ENCODE measurements at regions not wholly inside any gene's neighbourhood (a gene's known extent, or its start where the extent isn't known, plus 50 kb on each side); places are given as distances from the start of the nearest gene placed in this dataset.
A peak's percentile ranks its signal among the peaks of the same experiment; 100 is the strongest.
"Not testable (repeated sequence)": the region's sequence is repeated elsewhere in the genome, so short reads cannot be mapped to it uniquely, and the experiment has no call there.

- no peak overlapping the region for H3K4me3 ChIP-seq (ENCODE audit: low read length)
- peaks cover 0 to 1% of the 10 kb centered on the region in 2 donors for H3K27me3 Mint-ChIP-seq
- DNase-seq, result no peak
- peak overlapping the region in 1 of 8 donors; percentile 18 for H3K27ac Mint-ChIP-seq
- no peak overlapping the region for H3K4me3 Mint-ChIP-seq
- no peaks in the 10 kb centered on the region for H3K36me3 ChIP-seq (ENCODE audit: insufficient read depth, low read length)
- no peaks in the 10 kb centered on the region for H3K36me3 Mint-ChIP-seq
- CTCF ChIA-PET, result no interaction called here
- no peaks in the 10 kb centered on the region for H3K4me1 Mint-ChIP-seq
- no peaks in the 10 kb centered on the region for H3K9me3 ChIP-seq (ENCODE audit: low read length)
- H3K9me3 Mint-ChIP-seq, result peaks cover 0 to 7% (median 0%) of the 10 kb centered on the region in 5 donors
- H3K27me3 ChIP-seq (ENCODE audit: insufficient read depth, low read length, poor library complexity, severe bottlenecking), result no peaks in the 10 kb centered on the region
- POLR2A ChIA-PET, result no interaction called here
- H3K4me1 ChIP-seq (ENCODE audit: insufficient read depth, low read length), result no peaks in the 10 kb centered on the region
- H3K27ac ChIP-seq (ENCODE audit: low read depth, low read length), result no peak overlapping the region
Observed at GRCh38 chr2:133641942-133642725, 73.9 kb upstream of the NCKAP5 start.

- CTCF ChIA-PET, result no interaction called here
- H3K27me3 Mint-ChIP-seq, result peaks cover 0 to 3% of the 10 kb centered on the region in 2 donors
- no peak for DNase-seq
- H3K36me3 ChIP-seq (ENCODE audit: insufficient read depth, low read length), result no peaks in the 10 kb centered on the region
- no peaks in the 10 kb centered on the region for H3K4me1 ChIP-seq (ENCODE audit: insufficient read depth, low read length)
- no peak overlapping the region for H3K4me3 Mint-ChIP-seq
- no peak overlapping the region for H3K27ac Mint-ChIP-seq
- H3K4me3 ChIP-seq (ENCODE audit: low read length), result no peak overlapping the region
- H3K27ac ChIP-seq (ENCODE audit: low read depth, low read length), result no peak overlapping the region
- no peaks in the 10 kb centered on the region for H3K4me1 Mint-ChIP-seq
- H3K9me3 Mint-ChIP-seq, result peaks cover 0 to 8% (median 0%) of the 10 kb centered on the region in 5 donors
- H3K27me3 ChIP-seq (ENCODE audit: insufficient read depth, low read length, poor library complexity, severe bottlenecking), result no peaks in the 10 kb centered on the region
- POLR2A ChIA-PET, result no interaction called here
- H3K36me3 Mint-ChIP-seq, result no peaks in the 10 kb centered on the region
- H3K9me3 ChIP-seq (ENCODE audit: low read length), result no peaks in the 10 kb centered on the region
Observed at GRCh38 chr2:133642791-133643191, 74.5 kb upstream of the NCKAP5 start.

GRCh38 chr2:133643863-133644262 is 75.6 kb upstream of the NCKAP5 start:
- H3K27ac ChIP-seq (ENCODE audit: low read depth, low read length), result no peak overlapping the region
- Mint-ChIP-seq H3K4me1 (no peaks in the 10 kb centered on the region), H3K4me3 (no peak overlapping the region), H3K27ac (no peak overlapping the region), H3K36me3 (no peaks in the 10 kb centered on the region), H3K9me3 (peaks cover 0 to 8% (median 0%) of the 10 kb centered on the region in 5 donors), H3K27me3 (peaks cover 0 to 3% of the 10 kb centered on the region in 2 donors)
- CTCF ChIA-PET, result no interaction called here
- H3K9me3 ChIP-seq (ENCODE audit: low read length), result no peaks in the 10 kb centered on the region
- DNase-seq, result no peak
- no peaks in the 10 kb centered on the region for H3K27me3 ChIP-seq (ENCODE audit: insufficient read depth, low read length, poor library complexity, severe bottlenecking)
- no peaks in the 10 kb centered on the region for H3K36me3 ChIP-seq (ENCODE audit: insufficient read depth, low read length)
- POLR2A ChIA-PET, result no interaction called here
- no peak overlapping the region for H3K4me3 ChIP-seq (ENCODE audit: low read length)
- H3K4me1 ChIP-seq (ENCODE audit: insufficient read depth, low read length), result no peaks in the 10 kb centered on the region

GRCh38 chr2:133644846-133645245 is 76.6 kb upstream of the NCKAP5 start:
- no peak overlapping the region for H3K4me3 ChIP-seq (ENCODE audit: low read length)
- Mint-ChIP-seq H3K27me3 (peaks cover 0 to 3% of the 10 kb centered on the region in 2 donors), H3K4me3 (no peak overlapping the region), H3K27ac (no peak overlapping the region), H3K36me3 (no peaks in the 10 kb centered on the region), H3K9me3 (peaks cover 0 to 6% (median 2%) of the 10 kb centered on the region in 5 donors), H3K4me1 (no peaks in the 10 kb centered on the region)
- ChIA-PET POLR2A (no interaction called here), CTCF (no interaction called here)
- DNase-seq, result no peak
- no peaks in the 10 kb centered on the region for H3K27me3 ChIP-seq (ENCODE audit: insufficient read depth, low read length, poor library complexity, severe bottlenecking)
- no peaks in the 10 kb centered on the region for H3K36me3 ChIP-seq (ENCODE audit: insufficient read depth, low read length)
- no peak overlapping the region for H3K27ac ChIP-seq (ENCODE audit: low read depth, low read length)
- no peaks in the 10 kb centered on the region for H3K9me3 ChIP-seq (ENCODE audit: low read length)
- no peaks in the 10 kb centered on the region for H3K4me1 ChIP-seq (ENCODE audit: insufficient read depth, low read length)

- POLR2A ChIA-PET; DNase-seq; H3K4me1 ChIP-seq (ENCODE audit: insufficient read depth, low read length); H3K27ac Mint-ChIP-seq; H3K9me3 ChIP-seq (ENCODE audit: low read length); H3K36me3 ChIP-seq (ENCODE audit: insufficient read depth, low read length); H3K27me3 Mint-ChIP-seq; H3K36me3 Mint-ChIP-seq; H3K9me3 Mint-ChIP-seq; H3K4me1 Mint-ChIP-seq; H3K4me3 ChIP-seq (ENCODE audit: low read length); H3K27me3 ChIP-seq (ENCODE audit: insufficient read depth, low read length, poor library complexity, severe bottlenecking); H3K27ac ChIP-seq (ENCODE audit: low read depth, low read length); H3K4me3 Mint-ChIP-seq; CTCF ChIA-PET: not testable (repeated sequence)
Observed at GRCh38 chr2:133647386-133647785, 79.1 kb upstream of the NCKAP5 start.

- no peaks in the 10 kb centered on the region for H3K4me1 ChIP-seq (ENCODE audit: insufficient read depth, low read length)
- ChIA-PET POLR2A (no interaction called here), CTCF (no interaction called here)
- H3K27me3 ChIP-seq (ENCODE audit: insufficient read depth, low read length, poor library complexity, severe bottlenecking), result no peaks in the 10 kb centered on the region
- Mint-ChIP-seq H3K9me3 (peaks cover 0 to 4% (median 0%) of the 10 kb centered on the region in 5 donors), H3K27me3 (peaks cover 0 to 2% of the 10 kb centered on the region in 2 donors), H3K4me1 (no peaks in the 10 kb centered on the region), H3K4me3 (no peak overlapping the region), H3K36me3 (no peaks in the 10 kb centered on the region), H3K27ac (no peak overlapping the region)
- H3K9me3 ChIP-seq (ENCODE audit: low read length), result no peaks in the 10 kb centered on the region
- no peak overlapping the region for H3K4me3 ChIP-seq (ENCODE audit: low read length)
- DNase-seq, result no peak
- no peaks in the 10 kb centered on the region for H3K36me3 ChIP-seq (ENCODE audit: insufficient read depth, low read length)
- H3K27ac ChIP-seq (ENCODE audit: low read depth, low read length), result no peak overlapping the region
Observed at GRCh38 chr2:133651861-133652260, 83.6 kb upstream of the NCKAP5 start.

GRCh38 chr2:133652398-133652797 is 84.1 kb upstream of the NCKAP5 start:
- H3K4me3 Mint-ChIP-seq, result no peak overlapping the region
- ChIA-PET POLR2A (no interaction called here), CTCF (no interaction called here)
- H3K27ac Mint-ChIP-seq, result no peak overlapping the region
- Histone ChIP-seq H3K27me3 (ENCODE audit: insufficient read depth, low read length, poor library complexity, severe bottlenecking) (no peaks in the 10 kb centered on the region), H3K36me3 (ENCODE audit: insufficient read depth, low read length) (no peaks in the 10 kb centered on the region), H3K27ac (ENCODE audit: low read depth, low read length) (no peak overlapping the region), H3K4me1 (ENCODE audit: insufficient read depth, low read length) (no peaks in the 10 kb centered on the region), H3K4me3 (ENCODE audit: low read length) (no peak overlapping the region), H3K9me3 (ENCODE audit: low read length) (no peaks in the 10 kb centered on the region)
- DNase-seq, result no peak
- peaks cover 0 to 2% of the 10 kb centered on the region in 2 donors for H3K27me3 Mint-ChIP-seq
- H3K36me3 Mint-ChIP-seq, result no peaks in the 10 kb centered on the region
- H3K4me1 Mint-ChIP-seq, result no peaks in the 10 kb centered on the region
- H3K9me3 Mint-ChIP-seq, result peaks cover 0 to 4% (median 0%) of the 10 kb centered on the region in 5 donors

- Mint-ChIP-seq H3K27me3 (no peaks in the 10 kb centered on the region), H3K36me3 (no peaks in the 10 kb centered on the region), H3K4me1 (no peaks in the 10 kb centered on the region), H3K9me3 (peaks cover 0 to 4% (median 0%) of the 10 kb centered on the region in 5 donors), H3K4me3 (no peak overlapping the region), H3K27ac (no peak overlapping the region)
- CTCF ChIA-PET, result no interaction called here
- Histone ChIP-seq H3K9me3 (ENCODE audit: low read length) (no peaks in the 10 kb centered on the region), H3K36me3 (ENCODE audit: insufficient read depth, low read length) (no peaks in the 10 kb centered on the region), H3K4me3 (ENCODE audit: low read length) (no peak overlapping the region), H3K27me3 (ENCODE audit: insufficient read depth, low read length, poor library complexity, severe bottlenecking) (no peaks in the 10 kb centered on the region), H3K27ac (ENCODE audit: low read depth, low read length) (no peak overlapping the region), H3K4me1 (ENCODE audit: insufficient read depth, low read length) (no peaks in the 10 kb centered on the region)
- POLR2A ChIA-PET, result no interaction called here
- DNase-seq, result no peak
Observed at GRCh38 chr2:133653056-133653455, 84.8 kb upstream of the NCKAP5 start.
